ENCODE measurements at regions not wholly inside any gene's neighbourhood (a gene's known extent, or its start where the extent isn't known, plus 50 kb on each side); places are given as distances from the start of the nearest gene placed in this dataset.
A peak's percentile ranks its signal among the peaks of the same experiment; 100 is the strongest.

DNA sequence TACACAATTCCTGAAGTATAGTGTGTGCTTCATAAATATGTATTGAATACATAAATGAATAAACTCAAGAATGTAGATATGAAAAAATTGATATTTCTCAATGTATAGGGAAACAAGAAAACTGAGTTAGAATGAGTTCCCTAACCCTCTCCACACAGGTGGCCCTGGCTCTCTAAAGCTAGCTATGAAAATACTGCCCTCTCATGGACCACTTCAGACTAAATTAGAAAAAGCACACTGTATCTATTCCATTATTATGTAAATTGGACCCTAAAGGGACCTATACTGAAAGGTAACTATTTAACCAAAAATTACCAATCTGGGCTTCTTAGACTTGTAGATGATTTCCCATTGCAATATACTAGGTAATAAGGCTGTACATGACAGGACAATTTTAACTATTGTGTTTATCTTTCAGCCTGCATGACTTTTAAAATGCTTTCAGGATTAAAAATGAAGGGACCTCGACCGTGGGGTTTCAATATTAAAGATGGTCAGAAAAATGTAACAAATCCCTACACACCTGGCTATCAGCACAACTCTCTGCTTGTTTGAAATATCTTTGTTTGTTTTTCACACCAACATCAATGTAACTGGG lies 672.5 kb upstream of the KIF2B start:
- DNase-seq: peak; percentile 57

DNA sequence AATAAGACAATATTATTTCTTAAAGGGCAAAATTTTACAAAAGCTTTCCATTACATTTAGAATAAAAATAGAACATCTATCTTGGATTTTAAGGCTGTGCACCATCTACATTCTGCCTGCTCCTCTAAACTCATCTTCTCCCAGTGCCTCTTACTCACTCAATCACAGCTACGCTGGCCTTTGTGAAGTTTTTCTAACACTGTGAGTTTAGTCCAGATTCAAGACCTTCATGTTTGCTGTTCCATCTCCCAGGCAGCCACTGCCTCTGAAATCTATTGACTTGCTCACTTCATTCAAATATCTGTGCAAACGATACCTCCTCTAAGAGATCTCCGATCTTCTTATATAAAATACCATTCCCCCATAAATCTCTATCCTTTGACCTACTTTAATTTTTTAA lies 673.4 kb upstream of the KIF2B start:
- no peak for DNase-seq

DNA sequence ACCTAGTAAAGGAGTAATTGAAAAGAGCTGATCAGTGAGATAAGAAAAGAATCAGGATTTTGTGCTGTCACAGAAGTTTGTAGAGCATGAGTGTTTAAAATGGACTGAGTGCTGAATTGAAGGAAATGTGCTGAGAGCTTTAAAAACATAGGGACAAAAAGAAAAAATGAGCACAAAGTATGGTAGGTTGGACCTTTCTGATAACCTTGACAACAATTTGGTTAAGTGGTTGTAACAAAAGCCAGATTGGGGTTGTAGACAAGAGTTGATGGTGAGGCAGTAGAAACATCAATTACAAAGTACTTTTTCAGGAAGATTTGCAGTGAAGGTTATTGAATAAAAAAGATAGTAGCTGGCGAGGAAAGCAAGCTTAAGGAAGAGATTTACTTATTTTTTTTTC lies 674.7 kb upstream of the KIF2B start:
- no peak for DNase-seq

DNA sequence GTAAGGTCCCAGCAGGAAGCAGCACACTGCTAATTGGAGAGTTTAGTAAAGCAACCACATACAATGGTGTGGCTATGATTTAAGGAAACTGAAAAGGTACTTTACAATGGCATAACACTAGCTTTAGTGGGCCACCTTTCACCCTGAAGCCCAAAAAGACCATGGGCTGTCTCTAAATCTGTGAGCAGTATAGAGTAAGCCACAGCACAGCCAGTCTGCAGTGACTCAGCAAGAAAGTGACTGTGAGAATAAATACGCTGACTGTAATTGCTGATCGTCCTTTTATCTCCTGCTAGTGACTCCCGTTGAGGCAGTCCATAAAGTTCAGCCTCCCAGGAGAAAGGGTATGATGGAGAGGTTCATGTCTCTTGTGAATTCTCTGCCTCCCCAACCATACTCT lies 679.8 kb upstream of the KIF2B start:
- no peak for DNase-seq

DNA sequence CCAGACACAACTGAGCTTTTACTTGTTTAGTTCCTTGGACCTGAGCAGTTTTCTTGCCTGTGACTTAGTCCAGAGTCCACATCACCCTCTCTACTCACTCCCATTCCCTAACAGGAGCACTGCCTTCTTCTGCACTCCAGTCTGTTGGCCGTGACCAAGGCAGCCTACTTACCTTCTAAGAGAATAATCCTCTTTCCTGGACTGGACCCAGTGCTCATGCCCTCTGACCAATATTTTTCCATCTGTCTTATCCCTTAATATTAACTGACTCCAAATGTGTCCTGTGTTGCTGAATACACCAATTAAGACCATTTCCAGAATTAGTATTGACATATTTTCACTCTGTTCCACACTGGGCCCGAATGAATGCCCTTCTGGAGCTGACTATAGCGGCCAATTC lies 681.0 kb upstream of the KIF2B start:
- DNase-seq: no peak

DNA sequence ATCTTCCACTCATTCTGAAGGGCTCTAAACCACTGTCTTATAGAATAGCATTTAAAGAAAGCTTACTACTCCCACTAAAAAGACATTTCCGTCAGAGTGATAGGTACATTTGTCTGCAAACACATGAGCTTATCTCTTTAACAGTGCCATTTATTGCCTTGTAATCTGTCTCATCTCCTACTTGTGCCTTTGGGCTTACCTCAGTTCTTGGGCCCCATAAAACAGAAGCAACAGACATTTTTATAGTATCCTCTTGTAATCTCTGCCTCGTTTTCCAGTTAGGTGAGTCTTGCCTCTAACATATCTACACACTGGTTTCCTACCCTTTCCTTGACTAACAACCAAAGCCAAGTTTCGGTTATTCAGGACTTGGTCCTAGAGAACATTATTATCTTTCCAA lies 681.4 kb upstream of the KIF2B start:
- DNase-seq: no peak

DNA sequence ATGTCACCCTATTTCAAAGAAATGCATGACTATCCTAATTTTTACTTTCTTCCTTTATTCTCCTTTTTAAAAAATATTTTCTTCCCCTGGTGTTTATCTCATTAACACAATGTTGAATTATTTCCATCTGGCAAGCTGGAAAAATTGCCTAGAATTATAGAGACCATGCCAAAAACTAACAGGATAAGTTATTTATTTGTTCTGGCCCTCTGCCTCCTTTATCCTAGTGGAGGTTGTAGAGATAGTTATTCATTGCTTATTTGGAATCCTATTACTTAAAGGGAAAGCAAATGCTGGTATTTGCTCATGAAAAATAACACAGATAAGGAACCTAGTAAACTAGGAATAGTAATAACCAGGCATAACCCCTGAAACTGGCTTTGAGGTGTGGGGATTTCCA lies 684.9 kb upstream of the KIF2B start:
- DNase-seq: peak; percentile 29

DNA sequence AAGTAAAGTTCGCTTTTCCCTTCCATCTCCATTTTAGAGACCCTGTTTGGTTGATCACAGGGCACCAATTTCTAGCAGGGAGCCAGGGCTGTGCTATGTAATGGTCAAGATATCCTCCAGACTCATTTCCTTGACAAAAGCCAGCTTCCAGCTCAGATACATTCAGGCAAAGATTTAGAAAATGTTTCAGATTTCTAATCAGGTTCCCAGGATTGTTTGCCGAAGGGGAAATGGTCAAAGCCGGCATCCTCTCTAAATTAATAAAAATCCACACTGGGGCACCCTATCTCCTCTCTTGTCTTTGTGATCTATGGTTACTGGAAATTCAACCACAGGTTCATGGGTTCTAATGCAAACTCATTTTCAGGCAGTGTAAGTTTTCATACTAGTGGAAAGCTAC lies 686.8 kb upstream of the KIF2B start:
- DNase-seq: no peak

DNA sequence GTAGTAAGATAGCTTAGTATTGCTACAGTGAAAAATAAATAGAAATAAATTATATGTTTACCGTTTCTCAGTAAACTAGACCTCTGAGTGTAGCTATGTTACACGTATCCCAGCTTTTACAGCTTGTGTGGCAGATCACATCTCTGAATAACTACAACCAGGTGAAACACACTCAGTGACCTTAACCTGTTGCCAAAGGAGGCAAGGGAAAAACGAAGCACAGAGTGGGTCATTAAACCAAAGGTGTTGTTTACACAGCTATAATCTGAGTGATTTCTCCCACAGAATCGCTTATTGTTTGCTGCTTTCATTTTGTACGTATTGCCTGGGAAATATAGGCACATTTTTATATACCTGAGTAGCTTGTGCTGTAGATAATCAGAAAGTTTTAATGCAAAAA lies 688.2 kb upstream of the KIF2B start:
- DNase-seq: no peak

DNA sequence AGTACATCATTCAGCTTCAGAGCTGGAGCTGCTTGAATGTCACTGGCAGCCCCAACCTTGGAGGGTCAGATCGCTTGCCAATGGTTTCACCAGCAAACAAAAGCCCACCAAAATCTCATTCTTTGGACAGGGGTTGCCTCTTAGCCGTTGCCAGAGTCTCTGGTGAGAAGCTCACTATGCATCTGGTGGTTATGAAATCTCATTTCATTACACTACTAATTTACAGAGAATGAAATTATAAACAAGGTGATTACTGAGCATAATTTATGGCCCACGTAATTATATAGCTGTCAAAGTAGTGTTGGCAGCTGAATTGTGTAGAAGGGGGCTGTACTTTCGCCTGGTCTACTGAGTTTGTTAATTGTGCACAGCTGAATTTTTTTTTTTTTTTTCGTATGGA lies 688.9 kb upstream of the KIF2B start:
- peak; percentile 27 for DNase-seq

DNA sequence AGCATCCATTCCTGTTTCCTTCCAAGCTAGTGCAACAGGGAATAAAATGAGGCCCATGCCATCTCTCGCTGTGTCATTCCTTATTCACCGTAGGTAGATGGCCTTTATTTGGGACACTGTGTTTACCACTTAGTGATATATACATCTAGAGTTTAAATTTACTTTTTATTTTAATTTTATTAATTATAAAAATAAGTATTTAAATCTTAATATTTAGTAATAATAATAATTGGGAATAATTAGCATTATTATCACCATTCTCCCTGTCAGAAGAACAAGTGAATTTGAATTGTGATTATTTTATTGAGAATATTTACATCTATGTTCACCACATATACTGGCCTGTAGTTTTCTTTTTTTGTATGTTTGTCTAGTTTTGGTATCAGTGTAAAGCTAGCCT lies 692.9 kb upstream of the KIF2B start:
- no peak for DNase-seq

DNA sequence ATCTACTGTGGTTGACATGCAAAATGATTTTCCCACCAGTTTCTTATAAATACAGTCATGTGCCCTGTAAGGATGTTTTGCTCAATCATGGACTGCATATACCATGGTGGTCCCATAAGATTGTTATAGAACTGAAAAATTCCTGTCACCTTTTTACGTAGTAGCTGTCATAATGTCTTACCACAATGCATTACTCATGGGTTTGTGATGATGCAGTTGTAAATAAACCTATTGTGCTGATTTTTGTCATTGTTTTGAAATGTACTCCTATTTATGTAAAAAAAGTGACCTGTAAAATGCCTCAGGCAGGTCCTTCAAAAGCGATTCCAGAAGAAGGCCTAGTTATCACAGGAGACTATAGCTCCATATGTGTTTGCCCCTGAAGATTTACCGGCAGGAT lies 695.4 kb upstream of the KIF2B start:
- DNase-seq: no peak

DNA sequence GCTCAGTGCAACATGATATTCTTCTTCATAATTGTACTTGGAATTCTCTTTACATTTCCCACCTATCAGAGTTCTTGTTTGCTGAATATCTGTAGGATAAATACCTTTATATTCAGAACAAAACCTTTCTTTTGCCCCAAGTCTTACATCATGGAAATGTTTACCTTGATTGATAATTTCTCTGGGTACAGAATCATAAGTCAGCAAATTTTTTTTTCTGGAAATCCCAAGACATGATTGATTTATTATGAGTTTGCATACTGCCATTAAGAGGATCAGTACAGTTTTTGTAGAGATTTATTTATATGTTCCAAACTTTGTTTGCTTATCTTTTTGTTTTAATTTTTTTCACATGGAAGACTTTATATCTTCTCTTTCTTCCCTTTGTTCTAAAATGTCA lies 699.8 kb upstream of the KIF2B start:
- DNase-seq: no peak

DNA sequence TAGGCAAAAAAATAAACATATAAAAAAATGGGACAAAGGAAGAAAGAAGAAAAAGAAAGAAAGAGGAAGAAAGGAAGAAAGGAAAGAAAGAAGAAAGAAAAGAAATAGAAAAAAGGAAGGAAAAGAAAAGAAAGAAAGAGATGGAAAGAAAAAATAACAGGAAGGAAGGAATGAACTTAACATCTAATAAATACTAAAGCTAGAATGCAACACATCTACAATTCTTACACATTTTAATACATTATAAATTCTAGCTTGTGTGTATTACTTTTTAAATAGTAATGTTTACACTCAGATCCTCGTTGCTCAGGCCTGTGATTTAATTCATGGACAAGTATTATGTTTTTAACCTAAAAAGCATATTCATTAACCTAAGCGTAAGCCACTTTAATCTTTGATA lies 703.0 kb upstream of the KIF2B start:
- no peak for DNase-seq

DNA sequence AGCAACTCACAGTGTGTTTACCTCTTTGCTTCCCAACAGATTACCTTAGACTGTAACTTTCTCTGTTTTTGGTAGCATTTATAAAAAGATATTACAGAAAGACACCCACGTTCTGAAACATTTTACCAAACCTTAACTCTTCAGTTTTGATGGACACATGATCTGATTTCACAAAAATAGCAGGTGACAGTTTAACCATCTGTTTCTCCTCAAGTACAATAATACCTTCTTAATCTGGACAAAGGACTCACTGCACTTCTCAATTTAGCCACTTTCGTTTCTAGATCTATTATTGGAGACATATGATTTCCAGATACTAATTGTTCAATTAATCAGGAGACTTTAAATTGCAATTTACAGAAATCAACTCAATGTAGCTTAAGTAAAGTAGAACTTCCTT lies 703.8 kb upstream of the KIF2B start:
- no peak for DNase-seq

DNA sequence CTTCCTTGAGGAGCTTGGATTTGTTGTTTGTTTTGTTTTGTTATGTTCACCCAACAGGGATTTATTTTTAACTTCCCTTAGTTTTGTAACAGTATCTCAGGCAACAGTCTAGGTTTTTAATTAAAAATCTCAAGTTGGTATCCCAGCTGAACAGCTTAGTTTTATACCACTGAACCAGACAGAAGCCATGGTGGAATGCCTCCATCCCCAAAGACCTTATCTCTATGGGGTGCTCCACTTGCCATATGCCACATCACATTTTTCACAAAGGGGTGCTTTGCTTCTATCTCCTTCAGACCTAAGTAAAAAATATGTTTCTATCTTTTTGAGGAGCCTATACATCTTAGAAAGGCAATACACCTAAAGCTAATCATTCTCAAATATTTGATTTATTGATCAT lies 715.8 kb upstream of the KIF2B start:
- DNase-seq: no peak

DNA sequence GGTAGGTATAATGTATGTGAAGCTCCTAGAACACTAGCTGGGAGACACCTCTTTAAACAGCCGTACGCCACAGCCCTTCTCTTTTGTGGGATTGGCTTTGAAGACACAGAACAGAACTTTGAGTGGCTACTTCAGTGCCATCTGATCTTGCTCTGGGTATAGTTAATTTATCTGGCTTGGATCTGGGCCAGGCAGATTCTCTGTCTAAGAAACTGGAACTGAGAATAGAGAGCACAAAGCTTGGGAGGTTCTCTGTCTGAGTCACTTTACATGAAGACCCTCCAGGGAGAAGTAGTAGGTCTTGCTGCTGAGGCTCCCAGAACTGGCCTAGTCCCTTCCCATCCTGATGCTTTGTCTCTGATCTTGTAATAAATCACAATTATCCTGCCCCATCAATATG lies 721.0 kb upstream of the KIF2B start:
- peak; percentile 12 for DNase-seq

DNA sequence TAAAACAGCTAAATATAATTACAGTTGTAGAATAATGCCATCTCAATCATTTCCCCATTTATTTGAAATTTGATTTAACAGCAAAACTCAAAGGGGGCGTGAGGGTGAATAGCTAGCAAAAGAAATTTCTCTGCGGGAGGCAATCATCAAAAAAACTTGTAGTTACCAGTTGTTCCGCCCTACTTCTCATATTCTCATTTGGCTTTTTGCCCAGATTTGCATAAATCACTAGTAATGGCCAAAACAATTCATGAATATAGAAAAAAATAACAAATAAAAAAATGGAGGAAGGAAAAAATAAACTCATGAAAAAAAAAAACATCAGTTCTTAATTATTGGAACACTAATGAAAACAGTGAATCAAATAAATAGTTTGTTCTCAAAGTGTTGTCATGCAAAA lies 722.6 kb upstream of the KIF2B start:
- peak; percentile 41 for DNase-seq

DNA sequence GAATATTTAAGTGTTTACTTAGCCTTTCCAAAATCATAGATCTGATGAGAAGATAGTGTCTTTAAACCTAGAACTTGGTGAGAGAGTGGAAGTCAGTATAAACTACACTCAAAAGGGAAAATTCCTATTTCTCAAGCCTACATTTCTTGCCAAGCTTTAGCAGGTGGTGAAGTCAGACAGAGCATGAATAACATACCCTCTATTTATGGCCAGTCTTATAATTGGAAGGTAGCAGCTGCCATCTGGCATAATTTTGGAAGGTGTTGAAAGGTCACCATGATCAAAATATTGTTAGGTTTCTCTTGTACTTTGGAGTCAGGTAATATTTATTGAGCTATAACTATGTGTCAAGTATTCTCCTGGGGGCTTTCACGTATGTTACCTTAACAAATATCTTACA lies 729.3 kb upstream of the KIF2B start:
- peak; percentile 25 for DNase-seq

DNA sequence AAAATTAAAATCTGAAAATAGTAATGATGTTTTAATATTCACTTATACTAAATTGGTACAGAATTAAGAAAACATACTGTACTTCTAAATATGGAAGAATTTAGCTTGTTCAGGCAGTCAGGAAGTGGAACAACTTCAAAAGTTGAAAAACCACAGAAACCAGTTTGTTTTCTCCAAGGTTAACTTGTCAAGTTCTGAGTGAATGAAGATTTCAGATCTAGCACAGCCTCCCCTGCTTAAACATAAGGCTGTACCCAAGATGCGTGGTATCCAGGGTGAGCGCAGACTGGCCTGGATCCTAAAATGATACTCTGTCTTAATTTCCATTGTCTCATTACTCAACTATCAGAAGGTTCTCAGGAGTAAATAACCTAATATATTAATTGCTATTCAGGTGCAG lies 730.7 kb upstream of the KIF2B start:
- DNase-seq: no peak

DNA sequence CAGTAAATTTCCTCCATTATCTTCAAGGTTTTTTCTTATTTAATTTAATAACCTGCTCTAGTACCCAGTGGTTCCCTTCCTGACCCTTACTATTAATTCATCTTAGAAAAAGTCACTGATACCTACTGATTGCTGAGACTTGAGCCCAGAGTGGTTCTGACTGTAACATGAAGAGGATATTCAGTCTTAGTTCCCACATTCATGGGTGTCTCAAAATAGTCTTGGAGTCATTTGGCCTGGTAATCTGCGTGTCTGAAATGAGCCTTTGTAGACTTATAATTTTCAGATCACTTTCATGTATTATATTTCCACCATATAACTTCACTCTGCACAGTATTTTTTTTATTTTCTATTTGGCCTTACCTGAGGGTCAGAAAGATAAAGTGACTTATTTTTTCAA lies 732.0 kb upstream of the KIF2B start:
- peak; percentile 13 for DNase-seq

DNA sequence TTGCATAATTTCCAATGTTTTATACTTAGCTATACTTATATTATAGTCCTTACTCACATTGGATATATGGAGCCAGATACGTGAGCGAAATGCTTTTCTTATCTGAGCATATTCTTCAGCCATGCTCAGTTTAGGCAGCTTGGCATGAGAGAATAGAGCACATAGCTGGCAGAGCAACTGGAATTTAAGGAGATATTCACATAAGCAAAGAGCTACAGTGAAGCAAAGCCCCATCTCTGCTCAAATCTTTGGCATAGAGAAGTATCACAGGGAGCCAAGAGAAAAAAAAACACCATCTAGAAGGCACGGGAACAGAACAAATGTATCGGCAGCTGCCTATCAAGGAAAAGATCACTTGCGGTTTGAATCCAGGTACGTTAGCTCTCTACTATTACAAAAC lies 734.2 kb upstream of the KIF2B start:
- DNase-seq: no peak

DNA sequence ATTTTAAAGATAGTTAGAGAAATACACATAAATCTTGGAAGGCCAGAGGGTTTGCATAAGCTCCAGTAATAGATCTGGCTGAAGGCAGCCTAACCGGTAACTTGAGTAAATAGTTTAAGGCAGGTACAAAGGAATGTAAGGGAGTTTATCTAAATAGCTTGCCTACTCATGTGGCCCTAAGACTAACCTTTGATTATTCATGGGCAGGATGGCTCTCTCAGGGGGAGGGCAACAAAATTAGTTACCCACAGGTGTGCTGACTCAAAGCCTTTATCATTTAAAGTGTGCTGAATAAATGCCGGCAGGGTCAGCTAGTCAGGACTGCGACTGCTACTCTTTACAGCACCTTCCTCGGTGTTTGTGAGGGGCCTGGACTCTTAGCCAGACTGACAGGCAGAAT lies 761.3 kb upstream of the KIF2B start:
- DNase-seq: no peak

DNA sequence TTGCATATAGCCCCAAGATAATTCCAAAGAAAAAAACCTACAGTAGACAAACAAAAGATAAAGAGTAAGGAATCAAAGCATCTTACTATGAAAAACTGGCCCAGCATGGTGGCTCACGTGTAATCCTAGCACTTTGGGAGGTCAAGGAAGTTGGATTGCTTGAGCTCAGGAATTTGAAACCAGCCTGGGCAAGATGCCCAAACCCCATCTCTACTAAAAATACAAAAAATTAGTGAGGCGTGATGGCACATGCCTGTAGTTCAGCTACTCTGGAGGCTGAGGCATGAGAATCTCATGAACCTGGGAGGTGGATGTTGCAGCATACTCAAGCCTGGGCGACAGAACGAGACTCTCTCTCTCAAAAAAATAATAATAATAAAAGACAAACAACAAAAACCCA lies 764.7 kb upstream of the KIF2B start:
- peak; percentile 2 for DNase-seq

DNA sequence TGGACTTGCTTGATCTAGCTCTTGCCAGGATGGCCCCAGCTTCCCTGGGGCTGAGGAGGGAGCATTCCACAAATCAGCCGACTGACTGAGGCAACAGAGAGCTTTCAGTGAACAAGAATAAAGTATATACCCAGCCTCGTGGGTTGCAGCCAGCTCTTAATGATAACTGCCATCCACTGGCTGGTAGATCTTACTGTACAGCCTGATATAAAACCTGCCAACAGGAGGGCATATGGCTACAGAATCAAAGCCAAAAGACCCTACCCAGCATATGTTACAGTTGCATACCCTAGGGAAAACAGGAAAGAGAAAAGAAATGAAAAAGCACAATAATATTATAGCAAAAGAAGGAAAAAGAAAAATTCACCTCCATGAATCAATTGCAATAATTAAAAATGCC lies 775.9 kb upstream of the KIF2B start:
- no peak for DNase-seq

All from tongue (tissue), 1 donor.